Fibroblast of lung (primary cell): ENCODE measurements at regions not wholly inside any gene's neighbourhood (a gene's known extent, or its start where the extent isn't known, plus 50 kb on each side); places are given as distances from the start of the nearest gene placed in this dataset.
"Not testable (repeated sequence)": the region's sequence is repeated elsewhere in the genome, so short reads cannot be mapped to it uniquely, and the experiment has no call there.

ENCODE experiments used
- DNase-seq, 2 donors: peaks; one replicate each; pipeline versions ENCODE4 v3.0.0 to v3.0.0-alpha.2; 2010; ENCODE audit warnings: low read depth in 2 of 2
- H2AFZ ChIP-seq: 2 replicates; pipeline ENCODE4 v1.5.1; 2012; ENCODE audit warnings: low read length, control low read depth, inconsistent platforms
- H3K27ac ChIP-seq: 2 replicates; pipeline ENCODE4 v1.5.1; 2011; ENCODE audit warnings: low read length, control low read depth; ENCODE audit not compliant: insufficient read depth
- H3K27me3 ChIP-seq: 2 replicates; pipeline ENCODE4 v1.5.1; 2011; ENCODE audit warnings: mild to moderate bottlenecking, low read length; ENCODE audit not compliant: control insufficient read depth, insufficient read depth
- H3K36me3 ChIP-seq: 2 replicates; pipeline ENCODE4 v1.5.1; 2011; ENCODE audit warnings: low read length; ENCODE audit not compliant: control insufficient read depth, insufficient read depth
- H3K4me1 ChIP-seq: 2 replicates; pipeline ENCODE4 v1.5.1; 2011; ENCODE audit warnings: low read length; ENCODE audit not compliant: control insufficient read depth, insufficient read depth; ENCODE audit errors: extremely low read depth
- H3K4me2 ChIP-seq: 2 replicates; pipeline ENCODE4 v1.5.1; 2011; ENCODE audit warnings: low read length, control low read depth; ENCODE audit not compliant: insufficient read depth; ENCODE audit errors: extremely low read depth
- H3K4me3 ChIP-seq, 4 experiments: fragments of 200-600 bp in 1 of 4; sonication (generic) in 1 of 4; replicated peaks in 1 of 4; 2 replicates each; pipeline ENCODE4 v1.5.1; 2011 to 2016; ENCODE audit warnings: low read length in 4 of 4, low read depth in 3 of 4, mild to moderate bottlenecking in 3 of 4, control low read depth in 2 of 4, inconsistent platforms in 1 of 4, mixed read lengths in 1 of 4; ENCODE audit not compliant: insufficient read depth in 1 of 4; ENCODE audit errors: control extremely low read depth in 1 of 4
- H3K79me2 ChIP-seq: 2 replicates; pipeline ENCODE4 v1.5.1; 2012; ENCODE audit warnings: mild to moderate bottlenecking, low read length, inconsistent platforms; ENCODE audit not compliant: control insufficient read depth, insufficient read depth
- H3K9ac ChIP-seq: 2 replicates; pipeline ENCODE4 v1.5.1; 2011; ENCODE audit warnings: mild to moderate bottlenecking, low read length, control low read depth; ENCODE audit not compliant: insufficient read depth
- H3K9me3 ChIP-seq: 2 replicates; pipeline ENCODE4 v1.5.1; 2012; ENCODE audit warnings: low read depth, low read length; ENCODE audit not compliant: control insufficient read depth, insufficient read depth
- H4K20me1 ChIP-seq: 2 replicates; pipeline ENCODE4 v1.5.1; 2011; ENCODE audit warnings: low read length; ENCODE audit not compliant: control insufficient read depth, insufficient read depth; ENCODE audit errors: extremely low read depth
- CTCF ChIP-seq, 2 donors: IDR thresholded peaks in 1 of 2; conservative IDR thresholded peaks in 1 of 2; 1 replicate in 1 of 2; 2 replicates in 1 of 2; pipeline ENCODE4 v1.5.1; 2011 to 2012; ENCODE audit warnings: low read length in 2 of 2, control low read depth in 1 of 2, inconsistent platforms in 1 of 2, low read depth in 1 of 2, mild to moderate bottlenecking in 1 of 2
- EZH2 ChIP-seq: IDR thresholded peaks from 2 replicates; pipeline ENCODE4 v1.5.1; 2012; ENCODE audit warnings: low read length, control low read depth, mild to moderate bottlenecking; ENCODE audit errors: missing control alignments

- Histone ChIP-seq H3K4me2 (no peak overlapping the region), H3K36me3 (no peaks in the 10 kb centered on the region), H3K9me3 (no peaks in the 10 kb centered on the region), H3K4me1 (no peaks in the 10 kb centered on the region), H2AFZ (no peak overlapping the region), H3K4me3 (no peak overlapping the region), H3K9ac (no peak overlapping the region), H4K20me1 (no peaks in the 10 kb centered on the region), H3K27ac (no peak overlapping the region), H3K27me3 (no peaks in the 10 kb centered on the region), H3K79me2 (no peaks in the 10 kb centered on the region)
- TF ChIP-seq CTCF (conservative IDR thresholded peaks at IDR 0.05 in 1 of 2, IDR thresholded peaks at IDR 0.05 in 1 of 2; ENCODE audit: low read depth in 1 of 2, low read length in 2 of 2), result no peak
- TF ChIP-seq EZH2, result no peak
- DNase-seq, result no peak
Observed at GRCh38 chr1:116297495-116298212, 75.4 kb upstream of the ATP1A1 start.

GRCh38 chr1:116298213-116298579 lies 74.8 kb upstream of the ATP1A1 start:
- DNase-seq, H3K9ac ChIP-seq, H3K79me2 ChIP-seq, H3K4me3 ChIP-seq, H4K20me1 ChIP-seq, H3K36me3 ChIP-seq, H3K27ac ChIP-seq, H3K9me3 ChIP-seq, H3K4me1 ChIP-seq, H2AFZ ChIP-seq, H3K4me2 ChIP-seq, H3K27me3 ChIP-seq: not testable (repeated sequence)

GRCh38 chr1:116298746-116299145 lies 74.3 kb upstream of the ATP1A1 start:
- no peak for DNase-seq
- no peak overlapping the region for H3K9ac ChIP-seq
- H3K4me2 ChIP-seq, result no peak overlapping the region
- H3K79me2 ChIP-seq, result no peaks in the 10 kb centered on the region
- H3K4me1 ChIP-seq, result no peaks in the 10 kb centered on the region
- H3K9me3 ChIP-seq, result no peaks in the 10 kb centered on the region
- no peak overlapping the region for H3K27ac ChIP-seq
- TF ChIP-seq EZH2 (no peak), CTCF (conservative IDR thresholded peaks at IDR 0.05 in 1 of 2, IDR thresholded peaks at IDR 0.05 in 1 of 2; ENCODE audit: low read depth in 1 of 2, low read length in 2 of 2) (no peak)
- no peak overlapping the region for H3K4me3 ChIP-seq
- no peaks in the 10 kb centered on the region for H4K20me1 ChIP-seq
- no peak overlapping the region for H2AFZ ChIP-seq
- no peaks in the 10 kb centered on the region for H3K27me3 ChIP-seq
- H3K36me3 ChIP-seq, result no peaks in the 10 kb centered on the region
